HTR-8/SVneo (cell line): ENCODE measurements at regions not wholly inside any gene's neighbourhood (a gene's known extent, or its start where the extent isn't known, plus 50 kb on each side); places are given as distances from the start of the nearest gene placed in this dataset.
"Not testable (repeated sequence)": the region's sequence is repeated elsewhere in the genome, so short reads cannot be mapped to it uniquely, and the experiment has no call there.

ENCODE experiments used
- DNase-seq: peaks from one replicate; pipeline ENCODE4 v3.0.0; 2011; ENCODE audit warnings: low spot score, mixed read lengths; ENCODE audit not compliant: insufficient read length
- FAIRE-seq: peaks from 2 replicates; lab custom pipeline; 2011; peaks lifted over from hg19 to GRCh38; lab: Jason Lieb, UNC

- DNase-seq (no peak), FAIRE-seq (no peak)
Measured at GRCh38 chr11:106152013-106152412, 74.6 kb downstream of the AASDHPPT start.

GRCh38 chr11:106152824-106153223 is 75.4 kb downstream of the AASDHPPT start:
- FAIRE-seq (no peak), DNase-seq (no peak)

GRCh38 chr11:106156290-106156937 is 79.0 kb downstream of the AASDHPPT start:
- FAIRE-seq (peak; percentile 4), DNase-seq (peak; percentile 47)

- FAIRE-seq (no peak), DNase-seq (no peak)
Measured at GRCh38 chr11:106158406-106158805, 80.9 kb downstream of the AASDHPPT start.

GRCh38 chr11:106159836-106160235 is 82.4 kb downstream of the AASDHPPT start:
- no peak for FAIRE-seq
- DNase-seq: no peak

- FAIRE-seq (no peak), DNase-seq (no peak)
Measured at GRCh38 chr11:106160494-106160893, 83.0 kb downstream of the AASDHPPT start.

GRCh38 chr11:106161775-106162634 is 84.5 kb downstream of the AASDHPPT start:
- FAIRE-seq (no peak), DNase-seq (no peak)

- FAIRE-seq (no peak), DNase-seq (no peak)
Measured at GRCh38 chr11:106167085-106167484, 89.6 kb downstream of the AASDHPPT start.

- no peak for DNase-seq
- no peak for FAIRE-seq
Measured at GRCh38 chr11:106172386-106172991, 95.0 kb downstream of the AASDHPPT start.

GRCh38 chr11:106173291-106173690 is 95.8 kb downstream of the AASDHPPT start:
- FAIRE-seq (no peak), DNase-seq (no peak)

GRCh38 chr11:106174003-106174402 is 96.5 kb downstream of the AASDHPPT start:
- FAIRE-seq, DNase-seq: not testable (repeated sequence)

GRCh38 chr11:106176817-106177216 is 99.4 kb downstream of the AASDHPPT start:
- FAIRE-seq (no peak), DNase-seq (no peak)

- FAIRE-seq (no peak), DNase-seq (no peak)
Measured at GRCh38 chr11:106177311-106177710, 99.8 kb downstream of the AASDHPPT start.

- DNase-seq: no peak
- FAIRE-seq: no peak
Measured at GRCh38 chr11:106178361-106178760, 100.9 kb downstream of the AASDHPPT start.

- no peak for FAIRE-seq
- no peak for DNase-seq
Measured at GRCh38 chr11:106179048-106179447, 101.6 kb downstream of the AASDHPPT start.

- FAIRE-seq (no peak), DNase-seq (no peak)
Measured at GRCh38 chr11:106186630-106187029, 109.2 kb downstream of the AASDHPPT start.

- FAIRE-seq: no peak
- no peak for DNase-seq
Measured at GRCh38 chr11:106187860-106188456, 110.5 kb downstream of the AASDHPPT start.

GRCh38 chr11:106193956-106194355 is 116.5 kb downstream of the AASDHPPT start:
- DNase-seq (no peak), FAIRE-seq (no peak)

- FAIRE-seq: no peak
- no peak for DNase-seq
Measured at GRCh38 chr11:106197438-106197837, 120.0 kb downstream of the AASDHPPT start.

GRCh38 chr11:106202935-106203620 is 125.6 kb downstream of the AASDHPPT start:
- no peak for DNase-seq
- FAIRE-seq: no peak
